ENCODE measurements at regions not wholly inside any gene's neighbourhood (a gene's known extent, or its start where the extent isn't known, plus 50 kb on each side); places are given as distances from the start of the nearest gene placed in this dataset.
"Not testable (repeated sequence)": the region's sequence is repeated elsewhere in the genome, so short reads cannot be mapped to it uniquely, and the experiment has no call there.

DNA sequence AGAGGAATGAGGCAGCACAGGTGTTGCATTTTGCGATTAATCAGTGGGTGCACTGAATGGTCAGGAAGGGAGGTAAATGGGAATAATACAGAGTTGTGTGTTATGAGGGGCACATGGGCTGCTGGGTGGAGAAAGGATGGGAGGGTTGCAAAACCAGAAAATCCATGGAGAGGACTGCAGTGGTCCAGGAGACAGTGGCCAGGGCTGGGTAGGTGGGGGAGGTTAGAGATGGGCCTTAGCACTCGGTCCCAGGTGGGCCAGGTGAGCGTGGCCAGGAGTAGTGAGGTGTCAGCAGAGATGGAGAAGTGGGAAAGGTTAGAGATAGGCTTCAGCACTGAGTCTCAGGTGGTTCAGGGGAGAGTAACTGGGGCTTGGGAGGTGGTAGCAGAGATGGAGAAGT is 399.1 kb upstream of the LARGE1 start:
- no peak for DNase-seq (ENCODE audit: low spot score)

DNA sequence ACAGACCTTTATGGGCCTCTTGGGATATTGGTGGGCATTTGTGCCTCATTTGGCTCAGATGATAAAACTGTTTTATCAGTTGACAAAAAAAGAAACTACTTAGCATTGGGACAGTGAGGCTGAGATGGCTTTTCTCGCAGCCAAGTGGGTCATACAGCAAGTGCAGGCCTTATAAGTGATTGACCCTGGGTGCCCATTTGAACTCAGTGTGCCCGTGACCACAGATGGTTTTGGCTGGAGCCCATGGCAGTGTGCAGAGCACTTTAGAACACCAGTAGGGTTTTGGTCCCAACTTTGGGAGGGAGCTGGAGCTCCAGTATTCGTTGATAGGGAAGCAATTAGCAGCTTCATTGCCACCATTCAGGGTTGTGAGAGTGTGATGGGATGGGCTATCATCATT is 404.5 kb upstream of the LARGE1 start:
- no peak for DNase-seq (ENCODE audit: low spot score)

DNA sequence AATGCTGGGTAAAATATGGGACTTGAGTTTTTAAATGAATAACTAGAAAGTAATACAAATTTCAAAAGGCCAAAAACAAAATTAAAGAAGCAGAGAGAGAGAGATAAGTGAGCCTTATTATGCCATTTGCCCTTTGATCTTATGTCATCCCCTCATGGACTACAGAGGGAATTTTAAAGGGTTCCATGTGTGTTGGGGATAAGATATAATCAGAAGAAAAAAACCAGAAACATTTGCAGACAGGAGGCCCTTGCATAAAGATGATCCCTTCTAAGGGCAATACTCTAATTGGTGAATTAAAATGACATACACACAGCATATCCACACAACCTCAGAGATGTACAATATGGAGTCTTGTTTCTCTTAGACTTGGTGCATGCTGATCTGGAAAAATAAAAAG is 406.6 kb upstream of the LARGE1 start:
- DNase-seq (ENCODE audit: low spot score), result no peak

DNA sequence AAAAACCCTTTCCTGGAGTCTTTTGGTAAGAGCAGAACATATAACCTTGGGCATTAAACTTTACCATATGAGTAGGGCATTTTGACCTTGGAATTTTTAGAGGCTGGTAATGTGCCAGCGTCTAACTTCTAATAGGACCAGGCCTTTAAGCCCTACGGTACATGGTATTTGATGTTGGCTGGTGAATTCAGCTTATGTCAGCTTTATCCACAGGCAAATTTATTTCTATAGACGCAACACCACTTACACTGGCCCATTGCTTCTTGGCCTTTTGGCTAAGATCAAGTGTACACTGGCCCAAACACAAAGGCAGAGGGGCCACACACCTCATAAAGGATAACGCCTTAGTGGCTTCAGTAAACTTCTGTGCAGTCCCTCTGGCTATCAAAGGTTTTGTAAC is 410.2 kb upstream of the LARGE1 start:
- no peak for DNase-seq (ENCODE audit: low spot score)

DNA sequence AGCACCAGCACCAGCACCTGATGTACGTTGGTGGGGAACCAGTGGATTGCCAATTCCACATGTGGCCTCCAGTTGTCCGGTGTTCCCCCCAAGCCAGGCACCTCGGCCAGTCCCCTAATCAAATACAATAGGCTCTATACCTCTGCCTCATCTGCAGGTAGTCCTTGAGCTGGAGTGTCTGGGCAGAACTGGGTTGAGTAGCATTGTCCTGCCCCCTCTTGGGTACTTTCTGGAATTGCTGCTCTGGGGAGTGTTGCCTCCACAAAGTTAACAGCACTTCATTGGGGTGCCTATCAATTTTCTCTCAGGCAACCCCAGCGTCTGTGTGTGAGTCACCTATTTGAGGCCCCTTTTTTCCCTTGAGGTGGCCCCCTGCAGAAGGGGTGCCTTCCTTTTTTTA is 413.0 kb upstream of the LARGE1 start:
- DNase-seq (ENCODE audit: low spot score), result no peak

- no peak for DNase-seq (ENCODE audit: low spot score)
Observed at GRCh38 chr22:34334893-34335292, 414.6 kb upstream of the LARGE1 start.

- no peak for DNase-seq (ENCODE audit: low spot score)
Observed at GRCh38 chr22:34344702-34345101, 424.4 kb upstream of the LARGE1 start.

GRCh38 chr22:34354071-34354817 is 434.0 kb upstream of the LARGE1 start:
- no peak for DNase-seq (ENCODE audit: low spot score)

- DNase-seq (ENCODE audit: low spot score), result no peak
Observed at GRCh38 chr22:34356481-34356880, 436.2 kb upstream of the LARGE1 start.

- no peak for DNase-seq (ENCODE audit: low spot score)
Observed at GRCh38 chr22:34370711-34371110, 450.4 kb upstream of the LARGE1 start.

DNA sequence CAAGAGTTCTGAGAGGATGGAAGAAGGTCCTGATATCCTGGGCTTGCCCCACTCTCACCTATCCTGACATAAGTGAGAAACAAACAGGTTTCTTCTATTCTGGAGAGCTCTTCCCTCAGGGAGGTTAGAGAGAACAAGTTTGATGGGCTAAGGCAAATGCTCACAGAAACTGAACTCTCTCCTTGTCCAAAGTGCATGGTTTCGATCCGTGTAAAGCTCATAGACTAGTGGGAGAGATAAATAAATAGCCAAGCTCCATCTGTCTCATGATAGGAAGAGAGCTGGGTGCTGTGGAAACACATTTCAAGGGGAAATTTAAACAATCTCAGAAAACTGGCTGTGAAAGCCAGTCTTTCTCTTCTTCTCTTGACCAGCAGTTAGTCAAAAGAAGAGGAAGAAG is 459.5 kb upstream of the LARGE1 start:
- no peak for DNase-seq (ENCODE audit: low spot score)

DNA sequence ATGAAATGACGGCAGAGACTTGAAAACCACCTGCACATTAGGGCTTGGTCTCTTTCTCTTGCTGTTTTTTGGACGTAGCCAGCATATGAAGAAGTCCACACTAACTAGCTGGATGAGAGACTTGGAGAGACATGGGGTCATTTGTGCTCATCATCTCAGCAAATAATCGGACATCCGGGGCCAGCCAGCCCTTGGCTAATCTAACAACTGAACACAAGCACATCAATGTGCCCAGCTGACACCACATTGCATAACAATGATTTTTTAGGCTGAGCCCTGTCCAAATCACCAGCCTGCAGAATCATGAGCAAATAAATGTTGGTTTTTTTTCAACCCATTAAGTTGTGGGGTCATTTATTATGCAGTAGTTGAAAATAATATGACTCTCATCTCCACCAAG is 460.3 kb upstream of the LARGE1 start:
- no peak for DNase-seq (ENCODE audit: low spot score)

DNA sequence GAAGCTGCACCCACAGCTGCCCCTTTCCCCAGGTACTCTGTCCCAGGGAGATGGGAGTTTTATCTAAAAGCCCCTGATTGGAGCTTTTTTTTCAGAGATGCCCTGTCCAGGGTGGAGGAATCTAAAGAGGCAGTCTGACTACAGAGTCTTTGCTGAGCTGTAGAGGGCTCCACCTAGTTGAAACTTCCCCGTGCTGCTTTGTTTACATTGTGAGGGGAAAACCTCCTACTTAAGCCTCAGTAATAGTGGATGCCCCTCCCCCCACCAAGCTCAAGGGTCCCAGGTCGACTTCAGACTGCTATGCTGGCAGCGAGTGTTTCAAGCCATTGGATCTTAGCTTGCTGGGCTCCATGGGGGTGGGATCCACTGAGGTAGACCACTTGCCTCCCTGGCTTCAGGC is 470.1 kb upstream of the LARGE1 start:
- no peak for DNase-seq (ENCODE audit: low spot score)

DNA sequence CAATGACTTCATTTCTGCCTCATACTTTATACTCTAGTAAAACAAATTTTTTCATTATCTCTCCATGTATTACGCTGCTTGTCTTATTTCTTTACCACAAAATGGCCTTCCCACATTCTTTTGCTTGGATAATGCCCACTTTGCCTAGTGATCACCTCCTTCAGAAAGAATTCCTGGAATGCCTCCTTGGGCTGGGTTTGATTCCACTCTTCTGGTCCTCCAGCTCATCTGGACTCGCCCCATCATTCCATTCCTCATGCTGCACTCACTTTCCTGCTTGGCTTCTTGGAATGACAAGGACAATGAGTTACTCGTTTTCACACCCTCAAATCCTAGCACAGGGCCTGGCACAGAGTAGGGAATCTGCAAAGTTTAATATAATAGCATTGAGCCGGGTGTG is 475.1 kb upstream of the LARGE1 start:
- DNase-seq (ENCODE audit: low spot score), result no peak

DNA sequence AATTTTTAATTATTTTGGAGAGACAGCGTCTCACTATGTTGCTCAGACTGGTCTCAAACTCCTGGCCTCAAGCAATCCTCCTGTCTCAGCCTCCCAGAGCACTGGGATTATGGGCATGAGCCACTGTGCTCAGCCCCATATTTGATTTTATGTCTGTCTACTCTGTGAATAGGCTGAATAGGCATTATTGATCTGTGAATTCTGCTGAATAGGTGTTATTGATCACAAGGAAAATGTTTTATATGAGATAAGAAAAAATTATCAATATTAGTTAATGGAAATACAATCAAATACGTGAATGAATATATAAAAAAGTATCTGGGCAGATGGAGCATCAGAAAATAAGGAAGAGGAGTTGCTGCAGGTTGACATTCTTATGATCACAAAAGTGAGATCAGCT is 483.4 kb upstream of the LARGE1 start:
- DNase-seq (ENCODE audit: low spot score), result no peak

DNA sequence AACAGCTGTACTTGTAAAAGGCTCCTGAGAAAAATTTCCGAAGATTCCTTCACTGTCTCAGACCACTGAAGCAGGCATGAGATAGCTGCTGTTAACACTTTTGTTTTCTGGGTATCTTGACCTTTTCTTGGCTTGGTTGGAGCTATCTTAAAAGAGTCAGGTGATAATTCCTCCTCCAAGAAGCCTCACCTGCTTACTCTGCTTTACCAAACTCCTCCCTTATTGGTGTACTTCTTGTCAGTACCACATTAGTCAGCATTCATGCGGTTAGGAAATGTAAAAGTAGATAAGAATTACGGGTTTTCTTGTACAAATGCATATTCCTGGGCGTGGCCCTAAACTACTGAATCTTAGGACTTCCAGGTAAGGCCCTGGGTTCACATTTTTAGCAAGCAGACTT is 489.8 kb upstream of the LARGE1 start:
- no peak for DNase-seq (ENCODE audit: low spot score)

DNA sequence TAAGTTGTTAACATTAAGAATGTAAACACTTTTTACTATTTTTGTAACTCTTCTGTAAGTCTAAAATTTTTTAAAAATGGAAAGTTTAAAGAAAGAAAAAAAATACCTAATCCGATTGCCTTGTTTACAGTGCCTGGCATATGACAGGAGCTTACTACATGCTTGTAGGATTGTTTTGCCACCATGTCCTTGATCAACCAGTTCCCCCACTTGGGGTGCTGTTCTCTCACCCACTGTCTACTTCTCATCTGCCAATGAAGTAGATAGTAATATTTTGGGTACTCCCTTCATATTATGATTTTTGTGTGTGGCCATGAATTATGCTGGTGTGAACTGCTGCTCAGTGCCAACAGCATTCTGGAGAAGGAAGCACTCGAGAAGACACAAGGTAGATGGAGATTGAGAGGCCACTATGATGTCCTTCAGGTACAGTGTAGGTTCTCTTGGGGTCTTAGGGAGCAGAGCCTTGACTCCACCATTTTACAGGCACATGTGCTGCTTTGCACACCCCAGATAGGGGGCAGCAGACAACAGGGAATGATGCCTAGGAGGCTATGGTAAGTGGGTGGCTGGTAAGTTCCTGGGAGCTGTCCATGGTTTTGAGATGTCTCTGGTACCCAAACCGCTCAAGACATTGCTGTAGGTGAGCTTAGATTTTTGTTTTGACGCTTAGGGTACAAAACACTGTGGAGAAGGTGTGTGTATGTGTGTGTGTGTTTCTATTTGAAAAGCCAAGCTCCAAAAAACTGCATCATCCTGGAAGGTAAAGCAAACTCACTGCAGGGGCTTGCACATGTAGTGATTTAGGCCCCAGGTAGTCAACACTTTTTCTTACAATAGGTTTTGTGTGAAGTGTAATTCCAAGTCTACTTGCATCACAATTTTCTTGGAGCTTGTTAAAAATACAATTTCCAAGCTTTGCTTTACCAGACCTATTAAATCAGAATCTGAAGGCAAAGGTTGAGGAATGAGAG is 494.5 kb upstream of the LARGE1 start:
- DNase-seq (ENCODE audit: low spot score), result peak; percentile 23

- DNase-seq (ENCODE audit: low spot score), result no peak
Observed at GRCh38 chr22:34416022-34416860, 496.0 kb upstream of the LARGE1 start.

DNA sequence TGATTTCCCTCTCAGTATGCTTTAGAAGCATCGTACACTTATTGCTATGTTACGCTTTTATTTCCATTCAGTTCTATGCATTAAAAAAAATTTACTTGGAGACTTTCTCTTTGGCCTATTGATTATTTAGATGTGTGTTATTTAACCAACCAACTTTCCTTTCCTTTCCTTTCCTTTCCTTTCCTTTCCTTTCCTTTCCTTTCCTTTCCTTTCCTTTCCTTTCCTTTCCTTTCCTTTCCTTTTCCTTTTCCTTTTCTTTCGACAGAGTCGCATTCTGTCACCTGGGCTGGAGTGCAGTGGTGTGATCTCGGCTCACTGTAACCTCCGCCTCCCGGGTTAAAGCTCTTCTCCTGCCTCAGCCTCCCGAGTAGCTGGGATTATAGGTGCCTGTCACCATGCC is 502.7 kb upstream of the LARGE1 start:
- DNase-seq (ENCODE audit: low spot score), result not testable (repeated sequence)

DNA sequence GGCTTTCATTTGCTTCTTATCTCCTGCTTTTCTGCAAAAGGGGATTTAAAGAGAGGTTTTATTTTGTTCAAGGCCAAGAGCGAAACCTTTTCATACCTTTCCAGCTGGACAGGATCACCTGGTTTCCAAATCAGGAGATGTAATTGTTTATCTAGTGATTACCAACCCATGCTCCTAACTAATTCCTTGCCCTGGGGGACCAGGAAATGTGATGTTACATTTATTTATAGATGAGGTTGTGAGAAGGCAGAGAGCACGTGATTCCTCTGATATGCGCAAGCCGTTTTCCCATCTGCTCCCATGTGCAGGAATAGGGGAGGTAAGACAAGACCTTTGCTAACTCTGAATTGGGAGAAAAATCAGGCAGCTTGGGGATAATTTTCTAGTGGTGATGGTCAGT is 507.2 kb upstream of the LARGE1 start:
- no peak for DNase-seq (ENCODE audit: low spot score)

DNA sequence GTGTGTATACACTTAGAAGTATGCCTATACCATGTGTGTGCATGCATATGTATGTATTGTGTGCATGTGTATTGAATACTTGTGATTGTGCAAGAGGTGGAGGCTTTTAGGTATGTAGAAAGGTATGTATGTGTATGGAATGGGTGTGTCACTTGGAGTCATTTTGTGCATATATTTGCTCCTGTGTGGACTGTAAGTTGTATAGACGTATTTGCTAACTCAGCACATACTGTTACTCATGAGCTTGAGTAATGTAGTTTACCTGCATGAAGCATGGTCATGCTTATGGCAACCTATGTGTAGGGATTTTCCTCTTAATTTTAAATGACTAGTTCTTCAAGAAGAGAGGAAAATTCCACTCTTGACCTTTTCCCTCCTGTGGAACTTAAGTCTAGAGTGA is 507.6 kb upstream of the LARGE1 start:
- no peak for DNase-seq (ENCODE audit: low spot score)

DNA sequence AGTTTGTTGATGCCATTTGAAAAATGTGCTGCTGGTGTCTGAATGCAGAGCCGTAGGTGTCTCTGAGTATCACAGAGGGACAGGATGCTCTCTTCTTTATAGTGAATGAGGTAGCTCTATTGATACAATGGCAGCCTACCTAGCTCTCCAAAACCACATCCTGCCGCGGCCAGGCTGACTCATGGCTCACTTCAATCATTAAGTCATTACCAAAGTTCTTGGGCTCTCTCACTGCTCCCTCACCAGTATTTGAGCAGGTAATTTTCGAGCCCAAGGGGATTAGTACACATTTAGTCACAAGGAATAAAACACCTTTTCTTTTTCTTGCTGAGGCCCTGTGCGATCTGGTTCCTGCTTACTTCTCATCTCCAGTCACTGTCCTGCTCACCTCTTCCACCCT is 509.0 kb upstream of the LARGE1 start:
- DNase-seq (ENCODE audit: low spot score), result no peak
